ENCODE measurements at regions not wholly inside any gene's neighbourhood (a gene's known extent, or its start where the extent isn't known, plus 50 kb on each side); places are given as distances from the start of the nearest gene placed in this dataset.

GRCh38 chrY:19130569-19131358 lies 357.2 kb upstream of the HSFY2 start:
- Histone ChIP-seq H3K27me3 (ENCODE audit: control insufficient read depth, insufficient read depth, low read length) (no peaks in the 10 kb centered on the region), H3K9me3 (ENCODE audit: control insufficient read depth in 2 of 3, insufficient read depth in 1 of 3, low read length in 3 of 3) (no peaks in the 10 kb centered on the region), H3K9ac (ENCODE audit: low read length in 3 of 3) (no peak overlapping the region), H3K4me3 (ENCODE audit: low read length in 3 of 3) (no peak overlapping the region), H3K27ac (ENCODE audit: low read depth in 2 of 2, low read length in 2 of 2) (no peak overlapping the region), H3K4me1 (ENCODE audit: control insufficient read depth in 2 of 3, insufficient read depth in 2 of 3, low read depth in 1 of 3, low read length in 3 of 3) (no peaks in the 10 kb centered on the region), H3K36me3 (ENCODE audit: control insufficient read depth in 2 of 3, insufficient read depth in 3 of 3, low read length in 3 of 3) (no peaks in the 10 kb centered on the region)
- FAIRE-seq (no peak), DNase-seq (no peak)
- no peak for TF ChIP-seq CTCF (IDR thresholded peaks at IDR 0.05; ENCODE audit: borderline replicate concordance, extremely low read depth, insufficient read depth)
- intact Hi-C loops (cut with DNase I), result no loop called here

GRCh38 chrY:19126889-19127288 lies 353.4 kb upstream of the HSFY2 start:
- Histone ChIP-seq H3K27ac (ENCODE audit: low read depth in 2 of 2, low read length in 2 of 2) (no peak overlapping the region), H3K4me3 (ENCODE audit: low read length in 3 of 3) (no peak overlapping the region), H3K9ac (ENCODE audit: low read length in 3 of 3) (no peak overlapping the region), H3K9me3 (ENCODE audit: control insufficient read depth in 2 of 3, insufficient read depth in 1 of 3, low read length in 3 of 3) (no peaks in the 10 kb centered on the region), H3K27me3 (ENCODE audit: control insufficient read depth, insufficient read depth, low read length) (no peaks in the 10 kb centered on the region), H3K4me1 (ENCODE audit: control insufficient read depth in 2 of 3, insufficient read depth in 2 of 3, low read depth in 1 of 3, low read length in 3 of 3) (no peaks in the 10 kb centered on the region), H3K36me3 (ENCODE audit: control insufficient read depth in 2 of 3, insufficient read depth in 3 of 3, low read length in 3 of 3) (no peaks in the 10 kb centered on the region)
- TF ChIP-seq CTCF (IDR thresholded peaks at IDR 0.05; ENCODE audit: borderline replicate concordance, extremely low read depth, insufficient read depth), result no peak
- DNase-seq, result no peak
- intact Hi-C loops (cut with DNase I), result no loop called here
- no peak for FAIRE-seq

GRCh38 chrY:19124609-19125008 lies 351.1 kb upstream of the HSFY2 start:
- no peak for TF ChIP-seq CTCF (IDR thresholded peaks at IDR 0.05; ENCODE audit: borderline replicate concordance, extremely low read depth, insufficient read depth)
- Histone ChIP-seq H3K4me3 (ENCODE audit: low read length in 3 of 3) (no peak overlapping the region), H3K9ac (ENCODE audit: low read length in 3 of 3) (no peak overlapping the region), H3K27ac (ENCODE audit: low read depth in 2 of 2, low read length in 2 of 2) (no peak overlapping the region), H3K36me3 (ENCODE audit: control insufficient read depth in 2 of 3, insufficient read depth in 3 of 3, low read length in 3 of 3) (no peaks in the 10 kb centered on the region), H3K27me3 (ENCODE audit: control insufficient read depth, insufficient read depth, low read length) (no peaks in the 10 kb centered on the region), H3K4me1 (ENCODE audit: control insufficient read depth in 2 of 3, insufficient read depth in 2 of 3, low read depth in 1 of 3, low read length in 3 of 3) (no peaks in the 10 kb centered on the region), H3K9me3 (ENCODE audit: control insufficient read depth in 2 of 3, insufficient read depth in 1 of 3, low read length in 3 of 3) (no peaks in the 10 kb centered on the region)
- intact Hi-C loops (cut with DNase I), result no loop called here
- no peak for FAIRE-seq
- DNase-seq, result no peak

GRCh38 chrY:19122450-19122849 lies 348.9 kb upstream of the HSFY2 start:
- H3K9ac ChIP-seq (ENCODE audit: low read length in 3 of 3), result no peak overlapping the region
- H3K4me1 ChIP-seq (ENCODE audit: control insufficient read depth in 2 of 3, insufficient read depth in 2 of 3, low read depth in 1 of 3, low read length in 3 of 3), result no peaks in the 10 kb centered on the region
- no peak overlapping the region for H3K4me3 ChIP-seq (ENCODE audit: low read length in 3 of 3)
- intact Hi-C loops (cut with DNase I), result no loop called here
- no peak for FAIRE-seq
- no peak for DNase-seq
- H3K9me3 ChIP-seq (ENCODE audit: control insufficient read depth in 2 of 3, insufficient read depth in 1 of 3, low read length in 3 of 3), result no peaks in the 10 kb centered on the region
- no peaks in the 10 kb centered on the region for H3K36me3 ChIP-seq (ENCODE audit: control insufficient read depth in 2 of 3, insufficient read depth in 3 of 3, low read length in 3 of 3)
- no peaks in the 10 kb centered on the region for H3K27me3 ChIP-seq (ENCODE audit: control insufficient read depth, insufficient read depth, low read length)
- TF ChIP-seq CTCF (IDR thresholded peaks at IDR 0.05; ENCODE audit: borderline replicate concordance, extremely low read depth, insufficient read depth), result no peak
- H3K27ac ChIP-seq (ENCODE audit: low read depth in 2 of 2, low read length in 2 of 2), result no peak overlapping the region
